Neural cell (in vitro differentiated cells): ENCODE measurements at regions not wholly inside any gene's neighbourhood (a gene's known extent, or its start where the extent isn't known, plus 50 kb on each side); places are given as distances from the start of the nearest gene placed in this dataset.

Source experiments
- CTCF ChIP-seq: fragments of 450-650 bp; IDR thresholded peaks from 2 replicates; pipeline ENCODE4 v1.5.1; 2014; ENCODE audit warnings: antibody characterized with exemption, mild to moderate bottlenecking, moderate library complexity; ENCODE audit not compliant: poor library complexity, severe bottlenecking
- EZH2 ChIP-seq: fragments of 200-600, 300-800 bp; shearing (Covaris generic), sonication (generic); IDR thresholded peaks from 2 replicates; pipeline ENCODE4 v1.6.1; 2014; ENCODE audit warnings: antibody characterized with exemption, low read length, borderline replicate concordance, mild to moderate bottlenecking; ENCODE audit not compliant: insufficient read depth, poor library complexity, severe bottlenecking
- MXI1 ChIP-seq: fragments of 450-650 bp; conservative IDR thresholded peaks from 2 replicates; pipeline ENCODE4 v1.6.1; 2014; ENCODE audit warnings: antibody characterized with exemption, mild to moderate bottlenecking; ENCODE audit not compliant: poor library complexity, severe bottlenecking
- POLR2AphosphoS5 ChIP-seq: IDR thresholded peaks from 2 replicates; pipeline ENCODE4 v1.6.1; 2012
- RAD21 ChIP-seq: fragments of 450-650 bp; conservative IDR thresholded peaks from 2 replicates; pipeline ENCODE4 v1.6.1; 2014; ENCODE audit warnings: antibody characterized with exemption, mild to moderate bottlenecking, moderate library complexity
- SMC3 ChIP-seq: fragments of 450-650 bp; conservative IDR thresholded peaks from 2 replicates; pipeline ENCODE4 v1.6.1; 2014; ENCODE audit warnings: antibody characterized with exemption, mild to moderate bottlenecking, moderate library complexity; ENCODE audit not compliant: poor library complexity
- TF ChIP-seq, protein P1 (sequence below): IDR thresholded peaks from 2 replicates; pipeline ENCODE4 v1.6.1; 2012; ENCODE audit warnings: borderline replicate concordance

- no peak for TF ChIP-seq CTCF
- TF ChIP-seq, protein P1, sequence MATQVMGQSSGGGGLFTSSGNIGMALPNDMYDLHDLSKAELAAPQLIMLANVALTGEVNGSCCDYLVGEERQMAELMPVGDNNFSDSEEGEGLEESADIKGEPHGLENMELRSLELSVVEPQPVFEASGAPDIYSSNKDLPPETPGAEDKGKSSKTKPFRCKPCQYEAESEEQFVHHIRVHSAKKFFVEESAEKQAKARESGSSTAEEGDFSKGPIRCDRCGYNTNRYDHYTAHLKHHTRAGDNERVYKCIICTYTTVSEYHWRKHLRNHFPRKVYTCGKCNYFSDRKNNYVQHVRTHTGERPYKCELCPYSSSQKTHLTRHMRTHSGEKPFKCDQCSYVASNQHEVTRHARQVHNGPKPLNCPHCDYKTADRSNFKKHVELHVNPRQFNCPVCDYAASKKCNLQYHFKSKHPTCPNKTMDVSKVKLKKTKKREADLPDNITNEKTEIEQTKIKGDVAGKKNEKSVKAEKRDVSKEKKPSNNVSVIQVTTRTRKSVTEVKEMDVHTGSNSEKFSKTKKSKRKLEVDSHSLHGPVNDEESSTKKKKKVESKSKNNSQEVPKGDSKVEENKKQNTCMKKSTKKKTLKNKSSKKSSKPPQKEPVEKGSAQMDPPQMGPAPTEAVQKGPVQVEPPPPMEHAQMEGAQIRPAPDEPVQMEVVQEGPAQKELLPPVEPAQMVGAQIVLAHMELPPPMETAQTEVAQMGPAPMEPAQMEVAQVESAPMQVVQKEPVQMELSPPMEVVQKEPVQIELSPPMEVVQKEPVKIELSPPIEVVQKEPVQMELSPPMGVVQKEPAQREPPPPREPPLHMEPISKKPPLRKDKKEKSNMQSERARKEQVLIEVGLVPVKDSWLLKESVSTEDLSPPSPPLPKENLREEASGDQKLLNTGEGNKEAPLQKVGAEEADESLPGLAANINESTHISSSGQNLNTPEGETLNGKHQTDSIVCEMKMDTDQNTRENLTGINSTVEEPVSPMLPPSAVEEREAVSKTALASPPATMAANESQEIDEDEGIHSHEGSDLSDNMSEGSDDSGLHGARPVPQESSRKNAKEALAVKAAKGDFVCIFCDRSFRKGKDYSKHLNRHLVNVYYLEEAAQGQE = no peak
- TF ChIP-seq EZH2 = no peak
- no peak for TF ChIP-seq POLR2AphosphoS5
- TF ChIP-seq MXI1 = no peak
- TF ChIP-seq RAD21 = no peak
- no peak for TF ChIP-seq SMC3
These were observed 550.5 kb upstream of the DIPK2B start for GRCh38 chrX:45751156-45751555.
